ENCODE measurements at regions not wholly inside any gene's neighbourhood (a gene's known extent, or its start where the extent isn't known, plus 50 kb on each side); places are given as distances from the start of the nearest gene placed in this dataset.

DNA sequence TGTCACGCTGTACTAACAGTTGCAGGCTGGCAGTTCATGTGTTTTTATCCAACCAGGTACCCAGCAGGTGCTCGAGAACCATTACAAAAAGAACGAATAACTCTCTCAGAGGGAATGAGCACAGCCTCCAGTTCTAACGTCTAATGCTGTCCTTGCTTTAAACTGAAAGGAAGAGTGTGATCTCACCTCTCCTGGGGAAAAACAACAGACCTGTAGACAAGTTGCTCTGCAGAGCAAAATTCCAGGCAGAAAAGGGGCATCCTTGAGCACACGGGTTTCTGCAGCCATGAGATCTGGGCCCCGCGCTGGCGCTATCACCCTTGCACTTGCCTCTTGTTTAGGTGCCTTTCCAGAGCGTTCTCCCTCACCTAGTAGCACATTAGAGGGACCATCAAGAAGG is 92.5 kb upstream of the DNAH5 start:
- TF ChIP-seq, protein P1, sequence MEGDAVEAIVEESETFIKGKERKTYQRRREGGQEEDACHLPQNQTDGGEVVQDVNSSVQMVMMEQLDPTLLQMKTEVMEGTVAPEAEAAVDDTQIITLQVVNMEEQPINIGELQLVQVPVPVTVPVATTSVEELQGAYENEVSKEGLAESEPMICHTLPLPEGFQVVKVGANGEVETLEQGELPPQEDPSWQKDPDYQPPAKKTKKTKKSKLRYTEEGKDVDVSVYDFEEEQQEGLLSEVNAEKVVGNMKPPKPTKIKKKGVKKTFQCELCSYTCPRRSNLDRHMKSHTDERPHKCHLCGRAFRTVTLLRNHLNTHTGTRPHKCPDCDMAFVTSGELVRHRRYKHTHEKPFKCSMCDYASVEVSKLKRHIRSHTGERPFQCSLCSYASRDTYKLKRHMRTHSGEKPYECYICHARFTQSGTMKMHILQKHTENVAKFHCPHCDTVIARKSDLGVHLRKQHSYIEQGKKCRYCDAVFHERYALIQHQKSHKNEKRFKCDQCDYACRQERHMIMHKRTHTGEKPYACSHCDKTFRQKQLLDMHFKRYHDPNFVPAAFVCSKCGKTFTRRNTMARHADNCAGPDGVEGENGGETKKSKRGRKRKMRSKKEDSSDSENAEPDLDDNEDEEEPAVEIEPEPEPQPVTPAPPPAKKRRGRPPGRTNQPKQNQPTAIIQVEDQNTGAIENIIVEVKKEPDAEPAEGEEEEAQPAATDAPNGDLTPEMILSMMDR (IDR thresholded peaks at IDR 0.05; ENCODE audit: low read depth, low read length, missing input control), result no peak
- no peak for TF ChIP-seq HNF4A (conservative IDR thresholded peaks at IDR 0.05)
- TF ChIP-seq, protein P2, sequence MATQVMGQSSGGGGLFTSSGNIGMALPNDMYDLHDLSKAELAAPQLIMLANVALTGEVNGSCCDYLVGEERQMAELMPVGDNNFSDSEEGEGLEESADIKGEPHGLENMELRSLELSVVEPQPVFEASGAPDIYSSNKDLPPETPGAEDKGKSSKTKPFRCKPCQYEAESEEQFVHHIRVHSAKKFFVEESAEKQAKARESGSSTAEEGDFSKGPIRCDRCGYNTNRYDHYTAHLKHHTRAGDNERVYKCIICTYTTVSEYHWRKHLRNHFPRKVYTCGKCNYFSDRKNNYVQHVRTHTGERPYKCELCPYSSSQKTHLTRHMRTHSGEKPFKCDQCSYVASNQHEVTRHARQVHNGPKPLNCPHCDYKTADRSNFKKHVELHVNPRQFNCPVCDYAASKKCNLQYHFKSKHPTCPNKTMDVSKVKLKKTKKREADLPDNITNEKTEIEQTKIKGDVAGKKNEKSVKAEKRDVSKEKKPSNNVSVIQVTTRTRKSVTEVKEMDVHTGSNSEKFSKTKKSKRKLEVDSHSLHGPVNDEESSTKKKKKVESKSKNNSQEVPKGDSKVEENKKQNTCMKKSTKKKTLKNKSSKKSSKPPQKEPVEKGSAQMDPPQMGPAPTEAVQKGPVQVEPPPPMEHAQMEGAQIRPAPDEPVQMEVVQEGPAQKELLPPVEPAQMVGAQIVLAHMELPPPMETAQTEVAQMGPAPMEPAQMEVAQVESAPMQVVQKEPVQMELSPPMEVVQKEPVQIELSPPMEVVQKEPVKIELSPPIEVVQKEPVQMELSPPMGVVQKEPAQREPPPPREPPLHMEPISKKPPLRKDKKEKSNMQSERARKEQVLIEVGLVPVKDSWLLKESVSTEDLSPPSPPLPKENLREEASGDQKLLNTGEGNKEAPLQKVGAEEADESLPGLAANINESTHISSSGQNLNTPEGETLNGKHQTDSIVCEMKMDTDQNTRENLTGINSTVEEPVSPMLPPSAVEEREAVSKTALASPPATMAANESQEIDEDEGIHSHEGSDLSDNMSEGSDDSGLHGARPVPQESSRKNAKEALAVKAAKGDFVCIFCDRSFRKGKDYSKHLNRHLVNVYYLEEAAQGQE (IDR thresholded peaks at IDR 0.05), result no peak
